ENCODE measurements at regions not wholly inside any gene's neighbourhood (a gene's known extent, or its start where the extent isn't known, plus 50 kb on each side); places are given as distances from the start of the nearest gene placed in this dataset.

DNA sequence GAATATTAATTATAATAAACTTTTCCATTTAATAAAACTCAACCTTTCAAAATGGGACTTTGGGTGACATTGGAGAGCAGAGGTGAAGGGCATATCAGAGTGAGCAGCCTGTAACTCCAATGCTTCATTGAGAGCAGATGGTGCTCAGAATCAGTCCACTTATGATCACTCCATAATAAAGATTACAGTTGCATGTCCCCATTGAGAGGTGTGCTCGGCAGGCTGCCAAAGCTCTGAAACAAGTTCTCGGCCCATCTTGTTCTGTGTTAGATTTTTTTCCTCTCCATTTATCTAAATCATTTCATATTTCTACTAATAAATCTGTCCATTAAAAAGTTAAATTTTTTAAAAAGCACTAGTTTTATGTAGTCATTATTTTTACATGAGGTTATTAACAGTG, 1786.4 kb upstream of the WWC1 start:
- DNase-seq (no peak), ATAC-seq (no peak)
- intact Hi-C loops (cut with micrococcal nuclease) = no loop called here
- no peaks in the 10 kb centered on the region for H3K36me3 Mint-ChIP-seq (ENCODE audit: low read depth)
- H3K27ac Mint-ChIP-seq = no peak overlapping the region
- H3K27me3 Mint-ChIP-seq = no peaks in the 10 kb centered on the region
- H3K4me3 Mint-ChIP-seq = no peak overlapping the region
- ChIA-PET CTCF (no interaction called here), POLR2A (no interaction called here)
- H3K4me1 Mint-ChIP-seq (ENCODE audit: low read depth) = no peaks in the 10 kb centered on the region
- TF ChIP-seq, protein P1, sequence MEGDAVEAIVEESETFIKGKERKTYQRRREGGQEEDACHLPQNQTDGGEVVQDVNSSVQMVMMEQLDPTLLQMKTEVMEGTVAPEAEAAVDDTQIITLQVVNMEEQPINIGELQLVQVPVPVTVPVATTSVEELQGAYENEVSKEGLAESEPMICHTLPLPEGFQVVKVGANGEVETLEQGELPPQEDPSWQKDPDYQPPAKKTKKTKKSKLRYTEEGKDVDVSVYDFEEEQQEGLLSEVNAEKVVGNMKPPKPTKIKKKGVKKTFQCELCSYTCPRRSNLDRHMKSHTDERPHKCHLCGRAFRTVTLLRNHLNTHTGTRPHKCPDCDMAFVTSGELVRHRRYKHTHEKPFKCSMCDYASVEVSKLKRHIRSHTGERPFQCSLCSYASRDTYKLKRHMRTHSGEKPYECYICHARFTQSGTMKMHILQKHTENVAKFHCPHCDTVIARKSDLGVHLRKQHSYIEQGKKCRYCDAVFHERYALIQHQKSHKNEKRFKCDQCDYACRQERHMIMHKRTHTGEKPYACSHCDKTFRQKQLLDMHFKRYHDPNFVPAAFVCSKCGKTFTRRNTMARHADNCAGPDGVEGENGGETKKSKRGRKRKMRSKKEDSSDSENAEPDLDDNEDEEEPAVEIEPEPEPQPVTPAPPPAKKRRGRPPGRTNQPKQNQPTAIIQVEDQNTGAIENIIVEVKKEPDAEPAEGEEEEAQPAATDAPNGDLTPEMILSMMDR (IDR thresholded peaks at IDR 0.05) = no peak
- H3K9me3 Mint-ChIP-seq = peaks cover 16% of the 10 kb centered on the region

DNA sequence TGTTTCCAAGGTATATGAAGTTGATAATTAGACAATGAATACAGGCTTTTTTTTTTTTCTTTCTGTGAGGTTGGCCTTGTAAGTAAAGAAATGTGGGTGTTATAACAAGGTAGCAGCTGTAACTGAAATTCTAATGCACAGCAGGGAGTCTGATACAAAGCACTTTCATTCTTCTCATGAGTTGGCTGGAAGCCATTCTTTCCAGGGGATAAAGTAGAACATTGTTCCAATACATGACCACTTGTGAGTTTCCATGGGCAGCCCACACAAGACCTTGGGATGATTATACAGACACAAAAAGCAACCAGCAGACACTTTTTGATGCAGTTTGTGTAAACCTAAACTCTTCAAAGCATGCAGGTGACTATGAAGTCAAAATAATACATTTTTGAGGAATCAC, 1785.9 kb upstream of the WWC1 start:
- Mint-ChIP-seq H3K27ac (no peak overlapping the region), H3K36me3 (ENCODE audit: low read depth) (no peaks in the 10 kb centered on the region), H3K4me1 (ENCODE audit: low read depth) (no peaks in the 10 kb centered on the region), H3K4me3 (no peak overlapping the region), H3K27me3 (no peaks in the 10 kb centered on the region), H3K9me3 (peaks cover 13% of the 10 kb centered on the region)
- ChIA-PET POLR2A (no interaction called here), CTCF (no interaction called here)
- ATAC-seq (no peak), DNase-seq (no peak)
- TF ChIP-seq, protein P1 (IDR thresholded peaks at IDR 0.05) = no peak
- intact Hi-C loops (cut with micrococcal nuclease) = no loop called here

DNA sequence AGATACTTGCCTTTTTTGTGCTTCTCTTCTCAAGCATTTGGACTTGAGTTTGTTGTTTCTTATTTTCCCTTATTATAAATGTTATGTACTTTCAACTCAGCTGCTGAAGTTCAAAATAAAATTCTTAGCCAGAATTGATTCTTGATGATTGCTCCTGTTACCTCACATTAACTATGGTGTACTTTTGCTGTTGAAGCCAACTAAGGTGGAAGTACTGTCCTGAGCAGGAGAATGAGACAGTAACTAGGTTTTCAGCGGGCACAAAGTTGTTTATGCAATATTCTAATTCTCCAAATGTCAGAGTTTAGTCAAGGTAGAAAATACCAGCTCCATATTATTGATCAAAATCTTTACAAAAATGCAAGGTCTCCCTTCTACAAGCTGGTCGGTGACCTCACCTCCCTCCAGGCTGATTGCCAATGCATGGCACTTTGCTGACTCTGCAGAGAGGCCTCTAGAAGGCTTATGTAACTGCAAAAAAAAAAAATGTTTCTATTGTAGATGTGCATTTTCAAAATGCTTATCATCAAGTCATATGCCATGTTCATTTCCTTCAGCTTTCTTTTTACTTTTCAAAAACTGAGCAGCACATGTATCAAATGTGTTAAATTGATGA, 1783.5 kb upstream of the WWC1 start:
- no peaks in the 10 kb centered on the region for H3K4me1 Mint-ChIP-seq (ENCODE audit: low read depth)

DNA sequence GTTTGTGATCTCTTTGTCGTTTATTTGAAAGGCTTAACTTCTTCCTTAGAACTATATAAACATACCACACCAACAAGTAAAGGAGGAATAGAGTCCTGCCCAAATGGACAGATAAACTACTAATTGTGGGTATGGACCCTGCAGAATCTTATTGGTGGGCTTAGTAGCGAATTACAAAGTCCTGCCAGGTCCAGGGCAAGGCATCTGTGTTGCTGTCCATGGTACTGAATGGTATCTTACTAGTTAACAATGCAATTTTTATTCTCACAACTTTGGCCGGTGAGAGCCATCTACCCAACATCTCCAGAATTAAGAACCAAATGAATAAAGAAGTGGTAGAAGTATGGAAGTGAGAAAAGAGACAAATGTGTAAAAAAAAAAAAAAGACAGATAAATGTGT, 1782.4 kb upstream of the WWC1 start:
- no peaks in the 10 kb centered on the region for H3K27me3 Mint-ChIP-seq
- no peaks in the 10 kb centered on the region for H3K4me1 Mint-ChIP-seq (ENCODE audit: low read depth)
- TF ChIP-seq, protein P1 (IDR thresholded peaks at IDR 0.05) = no peak
- ChIA-PET CTCF (no interaction called here), POLR2A (no interaction called here)
- no peak for ATAC-seq
- H3K27ac Mint-ChIP-seq = no peak overlapping the region
- H3K9me3 Mint-ChIP-seq = peaks cover 14% of the 10 kb centered on the region
- H3K36me3 Mint-ChIP-seq (ENCODE audit: low read depth) = no peaks in the 10 kb centered on the region
- no peak overlapping the region for H3K4me3 Mint-ChIP-seq
- DNase-seq = no peak
- intact Hi-C loops (cut with micrococcal nuclease) = no loop called here

More for the DNA sequence above, 1783.5 kb upstream of the WWC1 start:
- H3K27ac Mint-ChIP-seq = no peak overlapping the region
- DNase-seq = no peak
- ChIA-PET CTCF (no interaction called here), POLR2A (no interaction called here)
- TF ChIP-seq, protein P1 (IDR thresholded peaks at IDR 0.05) = no peak
- H3K27me3 Mint-ChIP-seq = no peaks in the 10 kb centered on the region
- H3K4me3 Mint-ChIP-seq = no peak overlapping the region
- peaks cover 13% of the 10 kb centered on the region for H3K9me3 Mint-ChIP-seq
- intact Hi-C loops (cut with micrococcal nuclease) = no loop called here
- ATAC-seq = no peak
- no peaks in the 10 kb centered on the region for H3K36me3 Mint-ChIP-seq (ENCODE audit: low read depth)

DNA sequence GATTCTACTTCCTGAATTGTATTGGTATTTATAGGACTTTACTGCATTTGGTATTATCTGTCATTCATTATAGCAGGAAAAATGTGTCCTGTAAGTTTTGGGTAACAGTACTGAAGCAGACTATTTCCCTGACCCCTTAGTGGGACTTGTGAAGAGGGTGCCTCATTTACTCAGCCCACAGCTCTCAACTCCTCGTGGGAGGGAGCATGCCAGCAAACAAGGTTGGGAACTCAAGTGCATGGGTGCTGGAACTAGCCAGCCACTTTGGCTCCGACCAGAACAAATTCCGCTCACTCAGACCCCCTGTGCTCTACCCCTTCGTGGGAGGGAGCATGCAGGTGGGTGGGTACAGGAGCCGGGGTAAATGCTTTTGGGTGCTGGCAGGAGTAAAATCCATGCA, 1773.5 kb upstream of the WWC1 start:
- ChIA-PET POLR2A (no interaction called here), CTCF (no interaction called here)
- TF ChIP-seq, protein P1 (IDR thresholded peaks at IDR 0.05) = no peak
- intact Hi-C loops (cut with micrococcal nuclease) = no loop called here
- Mint-ChIP-seq H3K4me3 (no peak overlapping the region), H3K27ac (no peak overlapping the region), H3K27me3 (no peaks in the 10 kb centered on the region), H3K4me1 (ENCODE audit: low read depth) (no peaks in the 10 kb centered on the region), H3K36me3 (ENCODE audit: low read depth) (no peaks in the 10 kb centered on the region), H3K9me3 (peaks cover 15% of the 10 kb centered on the region)
- DNase-seq (no peak), ATAC-seq (no peak)

Data from activated CD8-positive, alpha-beta T cell treated with anti-CD3 and anti-CD28 coated beads for 36 hours (primary cell).